SKM-1 (cell line): ENCODE measurements at regions not wholly inside any gene's neighbourhood (a gene's known extent, or its start where the extent isn't known, plus 50 kb on each side); places are given as distances from the start of the nearest gene placed in this dataset.

Experiments
- DNase-seq: peaks from one replicate; lab custom pipeline; 2025; ENCODE audit not compliant: unreplicated experiment; lab: John Stamatoyannopoulos, UW

GRCh38 chr3:43183456-43183855 is 77.6 kb upstream of the POMGNT2 start:
- no peak for DNase-seq

- DNase-seq, result no peak
Measured at GRCh38 chr3:43181202-43181821, 75.4 kb upstream of the POMGNT2 start.

GRCh38 chr3:43180694-43181093 is 74.8 kb upstream of the POMGNT2 start:
- no peak for DNase-seq

GRCh38 chr3:43180027-43180426 is 74.1 kb upstream of the POMGNT2 start:
- peak; percentile 26 for DNase-seq

GRCh38 chr3:43178891-43179366 is 73.0 kb upstream of the POMGNT2 start:
- no peak for DNase-seq

- no peak for DNase-seq
Measured at GRCh38 chr3:43177085-43177484, 71.2 kb upstream of the POMGNT2 start.

- no peak for DNase-seq
Measured at GRCh38 chr3:43176666-43177065, 70.8 kb upstream of the POMGNT2 start.

GRCh38 chr3:43175541-43175940 is 69.7 kb upstream of the POMGNT2 start:
- no peak for DNase-seq

- DNase-seq, result no peak
Measured at GRCh38 chr3:43173949-43174348, 68.1 kb upstream of the POMGNT2 start.

- no peak for DNase-seq
Measured at GRCh38 chr3:43171748-43172147, 65.9 kb upstream of the POMGNT2 start.

GRCh38 chr3:43170553-43170952 is 64.7 kb upstream of the POMGNT2 start:
- no peak for DNase-seq

GRCh38 chr3:43169987-43170386 is 64.1 kb upstream of the POMGNT2 start:
- no peak for DNase-seq

- DNase-seq, result no peak
Measured at GRCh38 chr3:43166406-43166805, 60.5 kb upstream of the POMGNT2 start.

- no peak for DNase-seq
Measured at GRCh38 chr3:43165786-43166185, 59.9 kb upstream of the POMGNT2 start.

- DNase-seq, result no peak
Measured at GRCh38 chr3:43163895-43164493, 58.1 kb upstream of the POMGNT2 start.

GRCh38 chr3:43162230-43163084 is 56.6 kb upstream of the POMGNT2 start:
- peak; percentile 19 for DNase-seq

GRCh38 chr3:43161684-43162229 is 55.9 kb upstream of the POMGNT2 start:
- no peak for DNase-seq

GRCh38 chr3:43160664-43161063 is 54.8 kb upstream of the POMGNT2 start:
- no peak for DNase-seq

GRCh38 chr3:43159876-43160255 is 54.0 kb upstream of the POMGNT2 start:
- DNase-seq, result no peak

- DNase-seq, result no peak
Measured at GRCh38 chr3:43159131-43159875, 53.4 kb upstream of the POMGNT2 start.

GRCh38 chr3:43156812-43157455 is 51.1 kb upstream of the POMGNT2 start:
- DNase-seq, result no peak
